SK-N-SH treated with all-trans-retinoic acid at 6 μM for 48 hours (cell line): ENCODE measurements at regions not wholly inside any gene's neighbourhood (a gene's known extent, or its start where the extent isn't known, plus 50 kb on each side); places are given as distances from the start of the nearest gene placed in this dataset.

Experiments
- ARNTL ChIP-seq: fragments of 450-650 bp; formaldehyde crosslinking; IDR thresholded peaks from 2 replicates; pipeline ENCODE4 v1.5.0; 2020; ENCODE audit warnings: low read depth, mild to moderate bottlenecking, moderate library complexity, borderline replicate concordance
- CREB5 ChIP-seq: fragments of 250-450 bp; sonication (Bioruptor Pico); IDR thresholded peaks from 2 replicates; pipeline ENCODE4 v1.5.1; 2020; ENCODE audit warnings: low read depth, mild to moderate bottlenecking, moderate library complexity
- CSRNP3 ChIP-seq: fragments of 250-450 bp; sonication (Bioruptor Pico); IDR thresholded peaks from 2 replicates; pipeline ENCODE4 v1.5.1; 2021; ENCODE audit warnings: mild to moderate bottlenecking, moderate library complexity
- ESRRG ChIP-seq: fragments of 250-450 bp; sonication (Bioruptor Pico); IDR thresholded peaks from 2 replicates; pipeline ENCODE4 v1.6.1; 2021; ENCODE audit warnings: mild to moderate bottlenecking
- ISL1 ChIP-seq: fragments of 250-450 bp; sonication (Bioruptor Pico); IDR thresholded peaks from 2 replicates; pipeline ENCODE4 v2.1.2; 2022; ENCODE audit warnings: mild to moderate bottlenecking, moderate library complexity
- PATZ1 ChIP-seq: fragments of 250-450 bp; sonication (Bioruptor Pico); IDR thresholded peaks from 2 replicates; pipeline ENCODE4 v1.8.0; 2020; ENCODE audit warnings: mild to moderate bottlenecking, moderate library complexity, borderline replicate concordance
- POU6F1 ChIP-seq: fragments of 250-450 bp; sonication (Bioruptor Pico); IDR thresholded peaks from 2 replicates; pipeline ENCODE4 v1.8.0; 2021; ENCODE audit warnings: low read depth, mild to moderate bottlenecking, moderate library complexity, borderline replicate concordance
- RARB ChIP-seq: fragments of 250-450 bp; sonication (Bioruptor Pico); IDR thresholded peaks from 2 replicates; pipeline ENCODE4 v1.8.0; 2021; ENCODE audit warnings: mild to moderate bottlenecking, moderate library complexity
- TCF4 ChIP-seq: fragments of 250-450 bp; sonication (Bioruptor Pico); IDR thresholded peaks from 2 replicates; pipeline ENCODE4 v1.8.0; 2021; ENCODE audit warnings: mild to moderate bottlenecking, moderate library complexity, borderline replicate concordance
- ZC3H10 ChIP-seq: fragments of 250-450 bp; sonication (Bioruptor Pico); IDR thresholded peaks from 2 replicates; pipeline ENCODE4 v1.5.1; 2021; ENCODE audit warnings: mild to moderate bottlenecking, moderate library complexity
- ZFP3 ChIP-seq: fragments of 250-450 bp; sonication (Bioruptor Pico); IDR thresholded peaks from 2 replicates; pipeline ENCODE4 v1.5.0; 2020; ENCODE audit warnings: mild to moderate bottlenecking, moderate library complexity
- ZNF565 ChIP-seq: fragments of 450-650 bp; formaldehyde crosslinking; conservative IDR thresholded peaks from 2 replicates; pipeline ENCODE4 v1.5.0; 2020; ENCODE audit warnings: low read depth, mild to moderate bottlenecking, moderate library complexity
- ZNF8 ChIP-seq: fragments of 450-650 bp; formaldehyde crosslinking; IDR thresholded peaks from 2 replicates; pipeline ENCODE4 v1.5.0; 2020; ENCODE audit warnings: mild to moderate bottlenecking, moderate library complexity

- TF ChIP-seq ESRRG (CRISPR knock-in tag) (no peak), RARB (no peak), ZNF8 (CRISPR knock-in tag) (no peak), ZC3H10 (CRISPR knock-in tag) (no peak), CSRNP3 (CRISPR knock-in tag) (no peak), PATZ1 (CRISPR knock-in tag) (no peak), POU6F1 (CRISPR knock-in tag) (no peak), TCF4 (CRISPR knock-in tag) (no peak), CREB5 (CRISPR knock-in tag) (no peak), ZFP3 (CRISPR knock-in tag) (no peak), ISL1 (CRISPR knock-in tag) (no peak), ARNTL (CRISPR knock-in tag) (no peak), ZNF565 (CRISPR knock-in tag) (no peak)
These were observed 57.4 kb upstream of the ZNF536 start for GRCh38 chr19:30314805-30315155.
